Medulla oblongata (tissue), 1 donor: ENCODE measurements at regions not wholly inside any gene's neighbourhood (a gene's known extent, or its start where the extent isn't known, plus 50 kb on each side); places are given as distances from the start of the nearest gene placed in this dataset.
A peak's percentile ranks its signal among the peaks of the same experiment; 100 is the strongest.
"Not testable (repeated sequence)": the region's sequence is repeated elsewhere in the genome, so short reads cannot be mapped to it uniquely, and the experiment has no call there.

Experiments
- DNase-seq: peaks from one replicate; pipeline ENCODE4 v3.0.0-alpha.2; 2015; ENCODE audit errors: extremely low spot score

GRCh38 chr14:101634850-101635748, 73.8 kb downstream of the DIO3 start:
- no peak for DNase-seq

DNA sequence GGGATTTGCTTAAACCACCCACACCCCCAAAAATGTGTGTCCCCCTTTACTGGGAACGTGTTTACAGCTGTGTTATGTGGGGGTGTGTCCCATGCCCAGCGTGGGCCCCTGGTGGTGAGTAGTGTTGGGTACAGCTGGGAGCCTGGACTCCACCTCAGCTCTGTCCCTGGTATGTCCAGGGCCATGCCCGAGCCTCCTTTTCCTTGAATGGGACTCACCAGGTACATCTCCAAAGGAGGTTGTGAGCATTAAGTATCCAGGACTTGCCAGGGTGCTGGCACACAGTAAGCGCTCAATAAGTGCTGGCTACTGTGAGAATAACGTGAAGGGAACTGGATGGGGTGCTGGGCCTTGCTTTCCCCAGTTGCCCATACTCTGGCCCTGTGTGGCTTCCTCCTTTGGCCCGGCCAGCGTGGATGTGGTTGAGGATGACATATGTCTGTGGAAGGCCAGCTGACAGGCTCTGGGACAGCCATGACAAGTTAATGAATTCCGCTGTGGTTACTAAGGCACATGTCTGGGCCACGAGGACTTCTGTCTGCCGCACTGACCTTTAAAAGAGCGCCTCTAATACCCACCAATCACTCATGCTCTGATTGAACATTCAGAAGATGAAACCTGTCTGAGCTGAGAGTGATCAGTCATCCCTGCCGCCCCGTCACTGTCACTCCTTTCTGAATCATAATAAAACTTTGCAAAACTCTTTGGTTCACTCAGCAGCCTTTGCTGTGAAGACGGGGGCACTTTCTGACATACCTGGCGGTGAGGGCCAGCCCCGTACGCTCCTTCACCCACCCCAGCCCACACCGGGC, 74.7 kb downstream of the DIO3 start:
- no peak for DNase-seq

GRCh38 chr14:101639241-101639833, 78.0 kb downstream of the DIO3 start:
- no peak for DNase-seq

DNA sequence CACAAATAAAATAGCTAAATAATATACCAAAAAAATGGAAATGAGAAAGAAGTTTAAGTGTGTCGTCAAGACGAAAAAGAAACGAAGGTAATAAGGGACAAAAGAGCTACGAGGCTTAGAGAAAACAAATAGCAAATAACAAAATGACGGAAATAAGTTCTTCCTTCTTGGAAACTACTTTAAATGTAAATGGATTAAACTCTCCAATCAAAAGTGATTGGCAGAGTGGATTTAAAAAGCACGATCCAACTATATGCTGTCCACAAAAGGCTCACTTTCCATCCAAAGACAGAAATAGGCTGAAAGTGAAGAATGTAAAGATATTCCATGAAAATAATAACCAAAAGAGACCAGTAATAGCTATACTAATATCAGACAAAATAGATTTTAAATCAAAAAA, 82.4 kb downstream of the DIO3 start:
- DNase-seq: no peak

DNA sequence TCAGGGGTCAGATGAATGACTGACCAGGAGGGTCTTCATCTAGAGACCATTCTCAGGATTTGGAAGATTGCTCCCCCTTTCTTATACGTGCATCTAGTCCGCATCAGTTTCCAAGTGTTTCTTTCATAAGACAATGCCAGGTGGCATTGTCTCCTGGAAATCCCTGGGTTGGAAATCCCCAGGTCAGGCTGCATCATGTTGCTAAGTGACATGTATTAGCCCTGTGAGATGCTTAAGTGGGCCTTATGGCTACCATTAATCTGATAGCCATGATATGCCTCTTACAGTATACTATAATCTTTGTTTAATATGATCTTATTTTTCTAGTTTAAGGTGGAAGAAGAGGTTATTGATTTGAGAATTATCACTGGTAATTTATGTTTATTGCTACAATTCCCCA, 92.8 kb downstream of the DIO3 start:
- DNase-seq: no peak

GRCh38 chr14:101657372-101657771, 96.1 kb downstream of the DIO3 start:
- no peak for DNase-seq

- DNase-seq: no peak
Measured at GRCh38 chr14:101665478-101666078, 95.9 kb upstream of the PPP2R5C start.

- no peak for DNase-seq
Measured at GRCh38 chr14:101666264-101666663, 95.2 kb upstream of the PPP2R5C start.

- no peak for DNase-seq
Measured at GRCh38 chr14:101669629-101670028, 91.9 kb upstream of the PPP2R5C start.

GRCh38 chr14:101673873-101674272, 87.6 kb upstream of the PPP2R5C start:
- DNase-seq: no peak

DNA sequence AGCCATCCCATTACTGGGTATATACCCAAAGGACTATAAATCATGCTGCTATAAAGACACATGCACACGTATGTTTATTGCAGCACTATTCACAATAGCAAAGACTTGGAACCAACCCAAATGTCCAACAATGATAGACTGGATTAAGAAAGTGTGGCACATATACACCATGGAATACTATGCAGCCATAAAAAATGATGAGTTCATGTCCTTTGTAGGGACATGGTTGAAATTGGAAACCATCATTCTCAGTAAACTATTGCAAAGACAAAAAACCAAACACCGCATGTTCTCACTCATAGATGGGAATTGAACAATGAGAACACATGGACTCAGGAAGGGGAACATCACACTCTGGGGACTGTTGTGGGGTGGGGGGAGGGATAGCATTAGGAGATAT, 85.7 kb upstream of the PPP2R5C start:
- DNase-seq: not testable (repeated sequence)

DNA sequence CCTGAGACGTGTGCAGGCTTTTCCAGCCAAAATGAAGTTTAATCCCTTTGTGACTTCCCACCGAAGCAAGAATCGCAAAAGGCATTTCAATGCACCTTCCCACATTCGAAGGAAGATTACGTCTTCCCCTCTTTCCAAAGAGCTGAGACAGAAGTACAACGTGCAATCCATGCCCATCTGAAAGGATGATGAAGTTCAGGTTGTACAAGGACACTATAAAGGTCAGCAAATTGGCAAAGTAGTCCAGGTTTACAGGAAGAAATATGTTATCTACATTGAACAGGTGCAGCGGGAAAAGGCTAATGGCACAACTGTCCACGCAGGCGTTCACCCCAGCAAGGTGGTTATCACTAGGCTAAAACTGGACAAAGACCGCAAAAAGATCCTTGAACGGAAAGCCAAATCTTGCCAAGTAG, 83.6 kb upstream of the PPP2R5C start:
- not testable (repeated sequence) for DNase-seq

DNA sequence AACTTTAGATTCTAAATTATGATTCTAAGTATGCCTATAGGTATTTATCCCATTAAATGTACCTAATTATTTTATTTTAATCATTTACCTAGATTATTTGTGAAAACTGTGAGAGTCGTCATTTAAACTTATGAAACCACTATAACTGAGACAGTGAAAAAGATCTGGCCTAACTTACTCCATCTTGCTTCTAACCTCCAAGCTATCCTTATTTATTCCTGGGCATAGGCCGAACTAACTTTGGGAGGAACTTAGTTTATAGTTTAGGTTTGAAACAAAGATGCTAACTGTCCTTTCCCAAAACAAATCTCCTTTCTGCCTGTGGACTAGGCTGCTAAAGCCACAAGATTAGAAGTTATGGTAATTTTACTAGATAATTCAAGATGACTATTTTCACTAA, 79.7 kb upstream of the PPP2R5C start:
- no peak for DNase-seq

DNA sequence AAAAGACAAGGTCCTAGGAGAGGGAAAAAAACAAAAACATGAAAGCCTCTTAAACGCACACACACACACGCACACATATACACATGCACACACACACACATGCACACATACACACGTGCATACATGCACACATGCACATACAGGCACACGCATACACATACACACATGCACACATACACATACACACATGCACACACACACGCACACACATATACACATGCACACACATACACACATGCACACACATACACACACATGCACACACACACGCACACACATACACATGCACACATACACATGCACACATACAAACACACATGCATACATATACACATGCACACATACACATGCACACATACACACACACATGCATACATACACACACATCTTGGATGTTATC, 78.1 kb upstream of the PPP2R5C start:
- DNase-seq: no peak

- DNase-seq: no peak
Measured at GRCh38 chr14:101687756-101688546, 73.6 kb upstream of the PPP2R5C start.

GRCh38 chr14:101689039-101689501, 72.4 kb upstream of the PPP2R5C start:
- DNase-seq: no peak

DNA sequence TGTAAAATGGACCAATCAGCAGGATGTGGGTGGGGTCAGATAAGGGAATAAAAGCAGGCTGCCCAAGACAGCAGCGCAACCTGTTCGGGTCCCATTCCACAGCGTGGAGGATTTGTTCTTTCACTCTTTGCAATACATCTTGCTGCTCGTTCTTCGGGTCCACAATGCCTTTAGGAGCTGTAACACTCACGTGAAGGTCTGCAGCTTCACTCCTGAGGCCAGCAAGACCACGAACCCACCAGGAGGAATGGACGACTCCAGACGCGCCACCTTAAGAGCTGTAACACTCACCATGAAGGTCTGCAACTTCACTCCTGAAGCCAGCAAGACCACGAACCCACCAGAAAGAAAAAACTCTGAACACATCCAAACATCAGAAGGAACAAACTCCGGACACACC, 71.5 kb upstream of the PPP2R5C start:
- not testable (repeated sequence) for DNase-seq

GRCh38 chr14:101695659-101696058, 65.8 kb upstream of the PPP2R5C start:
- no peak for DNase-seq

- no peak for DNase-seq
Measured at GRCh38 chr14:101704140-101704539, 57.4 kb upstream of the PPP2R5C start.

DNA sequence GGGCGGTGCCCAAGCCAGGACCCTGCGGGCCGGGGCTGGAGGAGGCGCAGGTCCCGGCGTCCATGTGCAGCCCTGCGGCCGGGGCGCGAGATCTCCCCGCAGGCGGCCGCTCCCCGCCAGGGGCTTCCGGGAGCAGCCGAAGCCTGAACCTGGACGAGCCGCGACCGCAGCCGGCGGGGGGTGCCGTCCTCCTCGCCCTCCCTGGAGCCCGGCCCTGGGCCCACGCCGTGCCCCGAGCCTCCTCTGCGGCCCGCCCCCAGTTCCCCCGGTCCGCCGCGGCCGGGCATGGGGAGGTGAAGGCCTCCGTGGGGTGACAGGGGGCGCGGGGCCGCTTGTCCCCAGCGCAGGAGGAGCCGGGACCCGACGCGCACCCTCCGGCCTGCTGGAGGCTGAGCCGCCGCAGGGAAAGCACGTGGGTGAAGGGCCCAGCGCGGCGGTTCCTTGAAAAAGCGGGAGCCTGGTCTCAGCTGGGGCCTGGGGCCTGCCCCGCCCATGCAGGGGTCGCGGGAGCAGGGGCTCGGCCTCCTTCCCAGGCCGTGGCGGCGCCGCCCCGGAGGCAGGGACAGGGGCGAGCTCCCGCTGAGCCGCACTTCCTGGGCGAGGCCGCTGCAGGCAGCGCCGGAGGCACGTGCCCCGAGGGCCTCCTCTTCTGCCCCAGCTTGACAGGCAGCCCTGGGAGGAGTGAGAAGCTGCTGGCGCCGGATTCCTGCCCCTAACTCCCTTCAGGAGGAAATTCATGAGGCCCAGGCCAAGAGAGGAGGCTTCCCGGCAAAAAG, 55.6 kb upstream of the PPP2R5C start:
- DNase-seq: peak; percentile 27
